HEK293 (cell line): ENCODE measurements at regions not wholly inside any gene's neighbourhood (a gene's known extent, or its start where the extent isn't known, plus 50 kb on each side); places are given as distances from the start of the nearest gene placed in this dataset.

ENCODE experiments used
- CTCF ChIA-PET: fragments of 350-600 bp; formaldehyde crosslinking; extraction: SDS; loops from one replicate; lab custom pipeline; 2021; ENCODE audit warnings: antibody characterized with exemption; lab: Yijun Ruan, JAX
- POLR2A ChIA-PET: fragments of 300-600 bp; formaldehyde crosslinking; extraction: SDS; loops from one replicate; lab custom pipeline; 2020; ENCODE audit warnings: antibody characterized with exemption, inconsistent platforms; lab: Yijun Ruan, JAX
- H3K27ac ChIP-seq: fragments of 200-500 bp; sonication (Bioruptor generic); 2 replicates; pipeline ENCODE4 v1.5.1; 2014; ENCODE audit warnings: low read depth, low read length, control low read depth, inconsistent platforms; ENCODE audit errors: extremely low read depth
- H3K36me3 ChIP-seq, 2 experiments: fragments of 200-500 bp in 1 of 2; sonication (Bioruptor generic) in 1 of 2; 1 replicate in 1 of 2; 2 replicates in 1 of 2; pipeline ENCODE4 v1.5.1; 2014 to 2017; ENCODE audit warnings: inconsistent platforms in 2 of 2, low read length in 2 of 2; ENCODE audit not compliant: control insufficient read depth in 2 of 2, insufficient read depth in 1 of 2
- H3K4me1 ChIP-seq: fragments of 200-500 bp; sonication (Bioruptor generic); 2 replicates; pipeline ENCODE4 v1.5.1; 2014; ENCODE audit warnings: mild to moderate bottlenecking, low read length, inconsistent platforms; ENCODE audit not compliant: control insufficient read depth, insufficient read depth
- H3K4me3 ChIP-seq: 2 replicates; pipeline ENCODE4 v1.5.1; 2011; ENCODE audit warnings: low read depth, mild to moderate bottlenecking, control low read depth, low read length, moderate library complexity
- H3K9me3 ChIP-seq: fragments of 200-500 bp; sonication (Bioruptor generic); 2 replicates; pipeline ENCODE4 v1.5.1; 2014; ENCODE audit warnings: low read depth, low read length, inconsistent platforms; ENCODE audit not compliant: control insufficient read depth, insufficient read depth
- GLI2 ChIP-seq: fragments of 450-650 bp; formaldehyde crosslinking; IDR thresholded peaks from 2 replicates; pipeline ENCODE4; 2017; ENCODE audit warnings: missing biosample characterization, missing genetic modification characterization, low read depth, borderline replicate concordance
- PRDM10 ChIP-seq: fragments of 450-650 bp; formaldehyde crosslinking; IDR thresholded peaks from 2 replicates; pipeline ENCODE4 v1.5.1; 2016; ENCODE audit warnings: missing biosample characterization, missing genetic modification characterization
- REPIN1 ChIP-seq: fragments of 450-650 bp; formaldehyde crosslinking; IDR thresholded peaks from 2 replicates; pipeline ENCODE4 v1.5.1; 2017; ENCODE audit warnings: missing biosample characterization, missing genetic modification characterization, low read depth
- SCRT1 ChIP-seq: fragments of 450-650 bp; formaldehyde crosslinking; IDR thresholded peaks from 2 replicates; pipeline ENCODE4 v1.5.1; 2016; ENCODE audit warnings: missing biosample characterization, missing genetic modification characterization, borderline replicate concordance
- YY2 ChIP-seq: fragments of 450-650 bp; formaldehyde crosslinking; IDR thresholded peaks from 2 replicates; pipeline ENCODE4 v1.5.1; 2016; ENCODE audit warnings: missing biosample characterization, missing genetic modification characterization
- ZBTB11 ChIP-seq: fragments of 450-650 bp; formaldehyde crosslinking; conservative IDR thresholded peaks from 2 replicates; pipeline ENCODE4 v1.5.1; 2016; ENCODE audit warnings: low read depth, missing biosample characterization, missing genetic modification characterization
- ZBTB44 ChIP-seq: fragments of 450-650 bp; IDR thresholded peaks from 2 replicates; pipeline ENCODE4 v1.5.1; 2018; ENCODE audit warnings: missing biosample characterization, mild to moderate bottlenecking, missing genetic modification characterization
- ZFP3 ChIP-seq: fragments of 450-650 bp; formaldehyde crosslinking; IDR thresholded peaks from 2 replicates; pipeline ENCODE4 v1.5.1; 2016; ENCODE audit warnings: low read depth, missing biosample characterization, missing genetic modification characterization
- ZNF121 ChIP-seq: fragments of 450-650 bp; formaldehyde crosslinking; IDR thresholded peaks from 2 replicates; pipeline ENCODE4 v1.5.1; 2016; ENCODE audit warnings: missing biosample characterization, missing genetic modification characterization
- ZNF157 ChIP-seq: fragments of 450-650 bp; formaldehyde crosslinking; IDR thresholded peaks from 2 replicates; pipeline ENCODE4 v1.5.1; 2016; ENCODE audit warnings: missing biosample characterization, missing genetic modification characterization
- ZNF169 ChIP-seq: fragments of 450-650 bp; formaldehyde crosslinking; IDR thresholded peaks from 2 replicates; pipeline ENCODE4 v1.5.1; 2016; ENCODE audit warnings: missing biosample characterization, missing genetic modification characterization
- ZNF2 ChIP-seq: fragments of 450-650 bp; formaldehyde crosslinking; IDR thresholded peaks from 2 replicates; pipeline ENCODE4 v1.5.1; 2016; ENCODE audit warnings: missing biosample characterization, missing genetic modification characterization
- ZNF23 ChIP-seq: fragments of 450-650 bp; formaldehyde crosslinking; IDR thresholded peaks from 2 replicates; pipeline ENCODE4 v1.5.1; 2016; ENCODE audit warnings: missing biosample characterization, missing genetic modification characterization, borderline replicate concordance
- ZNF423 ChIP-seq: fragments of 450-650 bp; formaldehyde crosslinking; IDR thresholded peaks from 2 replicates; pipeline ENCODE4 v1.5.1; 2016; ENCODE audit warnings: missing biosample characterization, missing genetic modification characterization
- ZNF629 ChIP-seq: fragments of 450-650 bp; formaldehyde crosslinking; IDR thresholded peaks from 2 replicates; pipeline ENCODE4 v1.5.1; 2017; ENCODE audit warnings: missing biosample characterization, missing genetic modification characterization
- ZNF660 ChIP-seq: fragments of 450-650 bp; IDR thresholded peaks from 2 replicates; pipeline ENCODE4 v1.5.1; 2018; ENCODE audit warnings: missing biosample characterization, mild to moderate bottlenecking, missing genetic modification characterization
- ZNF701 ChIP-seq: fragments of 450-650 bp; formaldehyde crosslinking; IDR thresholded peaks from 2 replicates; pipeline ENCODE4 v1.5.1; 2016; ENCODE audit warnings: missing biosample characterization, missing genetic modification characterization
- ZNF777 ChIP-seq: fragments of 450-650 bp; formaldehyde crosslinking; IDR thresholded peaks from 2 replicates; pipeline ENCODE4 v1.5.1; 2017; ENCODE audit warnings: missing biosample characterization, missing genetic modification characterization, borderline replicate concordance
- ZNF791 ChIP-seq: fragments of 450-650 bp; formaldehyde crosslinking; IDR thresholded peaks from 2 replicates; pipeline ENCODE4 v1.5.1; 2016; ENCODE audit warnings: missing biosample characterization, missing genetic modification characterization
- TF ChIP-seq, protein P1 (sequence below): fragments of 450-650 bp; formaldehyde crosslinking; IDR thresholded peaks from 2 replicates; pipeline ENCODE4 v1.5.1; 2016; ENCODE audit warnings: missing biosample characterization, missing genetic modification characterization
- TF ChIP-seq, protein P2 (sequence below): fragments of 450-650 bp; formaldehyde crosslinking; IDR thresholded peaks from 2 replicates; pipeline ENCODE4 v1.5.1; 2016; ENCODE audit warnings: missing biosample characterization, missing genetic modification characterization

- H3K36me3 ChIP-seq, result no peaks in the 10 kb centered on the region
- TF ChIP-seq YY2 (tag by site-specific recombination), result no peak
- no peak for TF ChIP-seq ZNF169 (tag by site-specific recombination)
- TF ChIP-seq GLI2 (tag by site-specific recombination), result no peak
- TF ChIP-seq ZNF791 (tag by site-specific recombination), result no peak
- TF ChIP-seq, protein P1, sequence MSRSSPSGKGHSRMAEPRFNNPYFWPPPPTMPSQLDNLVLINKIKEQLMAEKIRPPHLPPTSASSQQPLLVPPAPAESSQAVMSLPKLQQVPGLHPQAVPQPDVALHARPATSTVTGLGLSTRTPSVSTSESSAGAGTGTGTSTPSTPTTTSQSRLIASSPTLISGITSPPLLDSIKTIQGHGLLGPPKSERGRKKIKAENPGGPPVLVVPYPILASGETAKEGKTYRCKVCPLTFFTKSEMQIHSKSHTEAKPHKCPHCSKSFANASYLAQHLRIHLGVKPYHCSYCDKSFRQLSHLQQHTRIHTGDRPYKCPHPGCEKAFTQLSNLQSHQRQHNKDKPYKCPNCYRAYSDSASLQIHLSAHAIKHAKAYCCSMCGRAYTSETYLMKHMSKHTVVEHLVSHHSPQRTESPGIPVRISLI (tag by site-specific recombination), result no peak
- TF ChIP-seq ZNF660 (tag by site-specific recombination), result no peak
- TF ChIP-seq ZNF157, result no peak
- TF ChIP-seq ZBTB44, result no peak
- no peak for TF ChIP-seq ZNF629 (tag by site-specific recombination)
- TF ChIP-seq REPIN1 (tag by site-specific recombination), result no peak
- no peak for TF ChIP-seq PRDM10 (tag by site-specific recombination)
- TF ChIP-seq, all 188 proteins: peak for 0
- Histone ChIP-seq H3K27ac (no peak overlapping the region), H3K4me1 (no peaks in the 10 kb centered on the region), H3K4me3 (no peak overlapping the region), H3K9me3 (no peaks in the 10 kb centered on the region)
- ChIA-PET CTCF (no interaction called here), POLR2A (no interaction called here)
Observed at GRCh38 chr11:112826026-112826425, 135.2 kb upstream of the NCAM1 start.

DNA sequence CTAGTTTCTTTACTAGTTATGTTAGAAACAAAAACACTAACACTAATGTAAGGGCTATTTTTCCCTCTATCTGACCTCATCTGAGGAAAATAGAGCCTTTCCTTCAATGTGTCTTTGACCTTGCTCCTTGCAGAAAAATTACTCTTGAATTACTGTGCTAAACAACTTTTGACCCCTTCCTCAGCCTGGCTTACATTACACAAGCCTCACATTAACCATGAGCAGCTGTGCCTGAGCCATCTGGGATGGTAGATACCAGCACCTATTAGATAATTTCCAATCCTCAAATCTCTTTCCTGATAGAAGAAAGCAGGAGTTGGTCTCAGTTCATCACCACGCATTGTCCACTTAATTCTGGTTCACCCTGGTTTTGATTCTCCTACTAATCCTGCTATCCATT, 134.4 kb upstream of the NCAM1 start:
- no peaks in the 10 kb centered on the region for H3K4me1 ChIP-seq
- no peaks in the 10 kb centered on the region for H3K9me3 ChIP-seq
- ChIA-PET CTCF (no interaction called here), POLR2A (no interaction called here)
- H3K4me3 ChIP-seq, result no peak overlapping the region
- H3K27ac ChIP-seq, result no peak overlapping the region
- H3K36me3 ChIP-seq, result no peaks in the 10 kb centered on the region
- TF ChIP-seq ZBTB44 (no peak), ZNF2 (no peak), ZNF701 (tag by site-specific recombination) (no peak), ZNF777 (no peak), ZNF23 (tag by site-specific recombination) (no peak), ZFP3 (no peak), GLI2 (tag by site-specific recombination) (no peak), SCRT1 (no peak), ZNF660 (tag by site-specific recombination) (no peak), ZNF121 (tag by site-specific recombination) (no peak), ZBTB11 (tag by site-specific recombination) (no peak), ZNF423 (tag by site-specific recombination) (no peak)
- TF ChIP-seq, protein P2, sequence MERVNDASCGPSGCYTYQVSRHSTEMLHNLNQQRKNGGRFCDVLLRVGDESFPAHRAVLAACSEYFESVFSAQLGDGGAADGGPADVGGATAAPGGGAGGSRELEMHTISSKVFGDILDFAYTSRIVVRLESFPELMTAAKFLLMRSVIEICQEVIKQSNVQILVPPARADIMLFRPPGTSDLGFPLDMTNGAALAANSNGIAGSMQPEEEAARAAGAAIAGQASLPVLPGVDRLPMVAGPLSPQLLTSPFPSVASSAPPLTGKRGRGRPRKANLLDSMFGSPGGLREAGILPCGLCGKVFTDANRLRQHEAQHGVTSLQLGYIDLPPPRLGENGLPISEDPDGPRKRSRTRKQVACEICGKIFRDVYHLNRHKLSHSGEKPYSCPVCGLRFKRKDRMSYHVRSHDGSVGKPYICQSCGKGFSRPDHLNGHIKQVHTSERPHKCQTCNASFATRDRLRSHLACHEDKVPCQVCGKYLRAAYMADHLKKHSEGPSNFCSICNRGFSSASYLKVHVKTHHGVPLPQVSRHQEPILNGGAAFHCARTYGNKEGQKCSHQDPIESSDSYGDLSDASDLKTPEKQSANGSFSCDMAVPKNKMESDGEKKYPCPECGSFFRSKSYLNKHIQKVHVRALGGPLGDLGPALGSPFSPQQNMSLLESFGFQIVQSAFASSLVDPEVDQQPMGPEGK (tag by site-specific recombination), result no peak
